CD4-positive, alpha-beta T cell (primary cell): ENCODE measurements at regions not wholly inside any gene's neighbourhood (a gene's known extent, or its start where the extent isn't known, plus 50 kb on each side); places are given as distances from the start of the nearest gene placed in this dataset.

Source experiments
- ATAC-seq: fragments of 200-7000 bp; cut with Tn5 transposase; one replicate; pipeline ENCODE4 v1.10.0; 2022; ENCODE audit warnings: mild to moderate bottlenecking; ENCODE audit not compliant: poor library complexity
- CTCF ChIA-PET: fragments of 350-600 bp; sonication (Branson Sonifier 250); formaldehyde crosslinking; loops from one replicate; lab custom pipeline; 2021; ENCODE audit warnings: antibody characterized with exemption, inconsistent platforms; lab: Charles Lee
- POLR2A ChIA-PET: fragments of 350-600 bp; sonication (Branson Sonifier 250); formaldehyde crosslinking; loops from one replicate; lab custom pipeline; 2021; ENCODE audit warnings: antibody characterized with exemption, inconsistent platforms; lab: Charles Lee
- DNase-seq, 14 experiments: peaks; one replicate each; pipeline ENCODE4 v3.0.0-alpha.2; 2013 to 2020; ENCODE audit warnings: mixed read lengths in 2 of 14
- H3K27ac ChIP-seq, 2 donors: one replicate each; pipeline versions ENCODE4 v1.5.1 to v1.7.0; 2013; ENCODE audit warnings: low read length in 2 of 2, low read depth in 1 of 2, mild to moderate bottlenecking in 1 of 2
- H3K27me3 ChIP-seq, 2 experiments: 1 replicate in 1 of 2; 2 replicates in 1 of 2; pipeline versions ENCODE4 v1.6.1 to v1.7.0; 2013; ENCODE audit warnings: low read length in 2 of 2, control low read depth in 1 of 2, mild to moderate bottlenecking in 1 of 2, moderate library complexity in 1 of 2; ENCODE audit not compliant: insufficient read depth in 2 of 2, control insufficient read depth in 1 of 2
- H3K36me3 ChIP-seq: one replicate; pipeline ENCODE4 v1.6.1; 2013; ENCODE audit warnings: low read length, control low read depth; ENCODE audit not compliant: insufficient read depth
- H3K4me1 ChIP-seq: one replicate; pipeline ENCODE4 v1.6.1; 2013; ENCODE audit warnings: low read length, control low read depth; ENCODE audit not compliant: insufficient read depth
- H3K4me3 ChIP-seq: one replicate; pipeline ENCODE4 v1.5.1; 2013; ENCODE audit warnings: mild to moderate bottlenecking, low read length, moderate library complexity
- H3K9me3 ChIP-seq, 2 experiments: 1 replicate in 1 of 2; 2 replicates in 1 of 2; pipeline versions ENCODE4 v1.6.1 to v1.7.0; 2013; ENCODE audit warnings: low read length in 2 of 2, mild to moderate bottlenecking in 2 of 2, control low read depth in 1 of 2, moderate library complexity in 1 of 2; ENCODE audit not compliant: control insufficient read depth in 1 of 2, insufficient read depth in 1 of 2
- H3K27ac Mint-ChIP-seq: one replicate; pipeline ENCODE4 v1.8.0; 2020; ENCODE audit warnings: mixed read lengths
- H3K27me3 Mint-ChIP-seq: one replicate; pipeline ENCODE4 v1.8.0; 2021; ENCODE audit warnings: mixed read lengths
- H3K36me3 Mint-ChIP-seq: one replicate; pipeline ENCODE4 v1.8.0; 2021; ENCODE audit warnings: low read depth, mixed read lengths
- H3K4me1 Mint-ChIP-seq: one replicate; pipeline ENCODE4 v1.8.0; 2021; ENCODE audit warnings: low read depth, mixed read lengths
- H3K4me3 Mint-ChIP-seq: one replicate; pipeline ENCODE4 v1.8.0; 2020; ENCODE audit warnings: mild to moderate bottlenecking, mixed read lengths
- H3K9me3 Mint-ChIP-seq: one replicate; pipeline ENCODE4 v1.8.0; 2020; ENCODE audit warnings: mixed read lengths
- CTCF ChIP-seq: fragments of 200-600 bp; IDR thresholded peaks from one replicate; pipeline ENCODE4 v1.8.0; 2022; ENCODE audit warnings: antibody characterized with exemption, mild to moderate bottlenecking
- intact Hi-C, 2 experiments: fragments of 100-400 bp; cut with DNase I in 1 of 2; cut with micrococcal nuclease in 1 of 2; formaldehyde crosslinking; loops; one replicate each; pipeline versions ENCODE4 v1.15.1 to v1.9.0; 2023 to 2025; cut with DNase I, micrococcal nuclease

GRCh38 chr4:127307996-127308395 lies 324.8 kb upstream of the INTU start:
- Mint-ChIP-seq H3K27ac (no peak overlapping the region), H3K4me1 (no peaks in the 10 kb centered on the region), H3K36me3 (no peaks in the 10 kb centered on the region), H3K9me3 (peaks cover 13% of the 10 kb centered on the region), H3K27me3 (no peaks in the 10 kb centered on the region), H3K4me3 (no peak overlapping the region)
- no peak for TF ChIP-seq CTCF
- Histone ChIP-seq H3K4me1 (no peaks in the 10 kb centered on the region), H3K4me3 (no peak overlapping the region), H3K27me3 (no peaks in the 10 kb centered on the region), H3K27ac (no peak overlapping the region), H3K36me3 (no peaks in the 10 kb centered on the region), H3K9me3 (no peaks in the 10 kb centered on the region)
- CTCF ChIA-PET: interaction anchor here (1.1 kb wide), 1 partner anchor 9 kb away, joined by 4 read pairs; no protein-coding TSS in a partner anchor
- DNase-seq (no peak), ATAC-seq (no peak)
- intact Hi-C loops: no loop called here
- POLR2A ChIA-PET: no interaction called here

- Histone ChIP-seq H3K36me3 (no peaks in the 10 kb centered on the region), H3K9me3 (peaks cover 0 to 11% of the 10 kb centered on the region in 2 experiments), H3K27me3 (no peaks in the 10 kb centered on the region), H3K27ac (no peak overlapping the region), H3K4me3 (no peak overlapping the region), H3K4me1 (no peaks in the 10 kb centered on the region)
- intact Hi-C loops: no loop called here
- no peaks in the 10 kb centered on the region for H3K27me3 Mint-ChIP-seq
- POLR2A ChIA-PET: no interaction called here
- no peaks in the 10 kb centered on the region for H3K36me3 Mint-ChIP-seq
- CTCF ChIA-PET: interaction anchor here (1.1 kb wide), 1 partner anchor 10 kb away, joined by 4 read pairs; no protein-coding TSS in a partner anchor
- peaks cover 22% of the 10 kb centered on the region for H3K9me3 Mint-ChIP-seq
- DNase-seq: no peak
- H3K4me3 Mint-ChIP-seq: no peak overlapping the region
- ATAC-seq: no peak
- no peak for TF ChIP-seq CTCF
- no peak overlapping the region for H3K27ac Mint-ChIP-seq
- no peaks in the 10 kb centered on the region for H3K4me1 Mint-ChIP-seq
Measured at GRCh38 chr4:127309369-127310102, 323.2 kb upstream of the INTU start.

GRCh38 chr4:127311371-127311770 lies 321.4 kb upstream of the INTU start:
- no peak overlapping the region for H3K4me3 Mint-ChIP-seq
- H3K27me3 Mint-ChIP-seq: no peaks in the 10 kb centered on the region
- no peak for TF ChIP-seq CTCF
- Histone ChIP-seq H3K4me1 (no peaks in the 10 kb centered on the region), H3K27me3 (no peaks in the 10 kb centered on the region), H3K9me3 (peaks cover 0 to 11% of the 10 kb centered on the region in 2 experiments), H3K4me3 (no peak overlapping the region), H3K27ac (no peak overlapping the region), H3K36me3 (no peaks in the 10 kb centered on the region)
- no peak for ATAC-seq
- no peak for DNase-seq
- intact Hi-C loops: no loop called here
- POLR2A ChIA-PET: no interaction called here
- H3K36me3 Mint-ChIP-seq: no peaks in the 10 kb centered on the region
- no peaks in the 10 kb centered on the region for H3K4me1 Mint-ChIP-seq
- CTCF ChIA-PET: no interaction called here
- H3K27ac Mint-ChIP-seq: no peak overlapping the region
- peaks cover 23% of the 10 kb centered on the region for H3K9me3 Mint-ChIP-seq
